ENCODE measurements at regions not wholly inside any gene's neighbourhood (a gene's known extent, or its start where the extent isn't known, plus 50 kb on each side); places are given as distances from the start of the nearest gene placed in this dataset.

DNA sequence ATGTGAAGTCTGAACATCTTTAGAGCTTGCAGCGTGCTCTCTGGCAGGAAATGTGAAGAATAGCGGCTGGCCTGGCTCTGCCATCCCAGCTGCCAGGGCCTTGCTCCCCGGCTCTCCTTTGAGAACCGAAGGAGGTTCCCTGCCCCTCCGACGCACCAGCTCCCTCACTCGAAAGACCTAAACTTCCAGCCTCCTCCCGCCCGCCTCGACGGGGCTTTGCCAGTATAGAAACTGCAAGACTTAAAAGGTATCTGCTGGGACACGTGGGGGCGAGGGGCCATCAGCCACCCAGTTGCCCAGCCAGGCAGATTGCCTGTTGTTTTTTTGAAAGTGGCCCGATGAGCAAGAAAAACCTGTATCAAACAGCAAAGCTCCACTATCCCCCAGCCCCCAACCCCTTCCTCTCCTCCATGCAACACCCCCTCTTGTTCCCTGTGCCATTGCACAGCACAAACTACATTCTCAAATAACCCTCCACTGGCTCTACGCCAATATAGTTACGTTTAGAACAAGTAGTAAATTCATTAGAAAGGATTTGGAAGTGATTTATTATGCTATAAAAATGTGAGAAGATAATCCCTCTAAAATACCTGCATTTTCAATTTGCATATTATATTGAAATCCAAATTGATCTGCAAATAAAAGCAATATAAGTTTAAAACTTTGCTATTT, 331.9 kb downstream of the MED10 start:
- Mint-ChIP-seq H3K27ac (ENCODE audit: unreplicated experiment) (no peak overlapping the region), H3K27me3 (ENCODE audit: low read depth) (peaks cover 4% of the 10 kb centered on the region), H3K4me3 (ENCODE audit: unreplicated experiment) (no peak overlapping the region), H3K9me3 (ENCODE audit: low read depth) (no peaks in the 10 kb centered on the region), H3K36me3 (ENCODE audit: low read depth) (no peaks in the 10 kb centered on the region), H3K4me1 (ENCODE audit: low read depth) (no peaks in the 10 kb centered on the region)
- DNase-seq (ENCODE audit: low spot score), result no peak
- TF ChIP-seq, protein P1, sequence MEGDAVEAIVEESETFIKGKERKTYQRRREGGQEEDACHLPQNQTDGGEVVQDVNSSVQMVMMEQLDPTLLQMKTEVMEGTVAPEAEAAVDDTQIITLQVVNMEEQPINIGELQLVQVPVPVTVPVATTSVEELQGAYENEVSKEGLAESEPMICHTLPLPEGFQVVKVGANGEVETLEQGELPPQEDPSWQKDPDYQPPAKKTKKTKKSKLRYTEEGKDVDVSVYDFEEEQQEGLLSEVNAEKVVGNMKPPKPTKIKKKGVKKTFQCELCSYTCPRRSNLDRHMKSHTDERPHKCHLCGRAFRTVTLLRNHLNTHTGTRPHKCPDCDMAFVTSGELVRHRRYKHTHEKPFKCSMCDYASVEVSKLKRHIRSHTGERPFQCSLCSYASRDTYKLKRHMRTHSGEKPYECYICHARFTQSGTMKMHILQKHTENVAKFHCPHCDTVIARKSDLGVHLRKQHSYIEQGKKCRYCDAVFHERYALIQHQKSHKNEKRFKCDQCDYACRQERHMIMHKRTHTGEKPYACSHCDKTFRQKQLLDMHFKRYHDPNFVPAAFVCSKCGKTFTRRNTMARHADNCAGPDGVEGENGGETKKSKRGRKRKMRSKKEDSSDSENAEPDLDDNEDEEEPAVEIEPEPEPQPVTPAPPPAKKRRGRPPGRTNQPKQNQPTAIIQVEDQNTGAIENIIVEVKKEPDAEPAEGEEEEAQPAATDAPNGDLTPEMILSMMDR (IDR thresholded peaks at IDR 0.05), result no peak

DNA sequence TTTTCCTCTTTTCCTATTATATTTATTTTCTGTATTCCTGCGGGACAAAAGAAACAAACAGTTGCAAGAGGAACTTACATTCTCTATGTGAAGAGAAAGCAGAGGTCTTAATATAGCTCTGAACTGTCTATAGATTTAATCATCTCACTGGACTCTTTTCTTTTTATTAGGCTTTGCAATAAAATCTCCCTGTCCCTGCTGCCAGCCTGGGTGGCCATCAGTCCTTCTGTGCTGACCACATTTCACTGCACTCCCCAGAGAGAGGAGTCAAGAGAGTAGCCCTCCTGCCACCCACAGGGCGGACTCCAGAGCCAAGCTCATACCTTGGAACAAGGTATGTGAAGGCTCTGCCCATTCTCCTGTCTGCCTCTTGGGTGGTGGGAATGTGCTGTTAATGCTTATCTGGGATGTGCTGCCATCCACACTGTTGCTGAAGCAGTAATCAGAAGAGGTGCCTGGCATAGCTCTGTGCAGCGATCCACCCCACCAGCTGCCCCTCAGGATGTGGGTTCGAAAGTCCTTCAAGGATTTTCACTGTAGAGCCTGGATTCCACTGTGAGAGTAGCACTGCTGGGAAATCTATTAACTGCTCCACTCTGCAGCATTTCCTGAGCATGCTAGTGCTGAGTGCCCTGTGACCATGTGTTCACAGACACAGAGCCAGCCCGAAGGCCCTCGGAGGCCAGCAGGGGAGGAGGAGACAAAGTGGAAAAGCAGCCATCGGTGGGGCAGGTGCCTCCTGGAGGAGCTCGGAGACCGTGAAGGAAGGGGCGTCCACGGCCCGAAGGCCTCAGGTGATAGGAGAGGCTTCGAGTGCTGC, 334.6 kb downstream of the MED10 start:
- Mint-ChIP-seq H3K4me1 (ENCODE audit: low read depth) (no peaks in the 10 kb centered on the region), H3K27me3 (ENCODE audit: low read depth) (no peaks in the 10 kb centered on the region), H3K4me3 (ENCODE audit: unreplicated experiment) (no peak overlapping the region), H3K36me3 (ENCODE audit: low read depth) (no peaks in the 10 kb centered on the region), H3K27ac (ENCODE audit: unreplicated experiment) (no peak overlapping the region), H3K9me3 (ENCODE audit: low read depth) (no peaks in the 10 kb centered on the region)
- TF ChIP-seq, protein P1 (IDR thresholded peaks at IDR 0.05), result no peak
- no peak for DNase-seq (ENCODE audit: low spot score)

DNA sequence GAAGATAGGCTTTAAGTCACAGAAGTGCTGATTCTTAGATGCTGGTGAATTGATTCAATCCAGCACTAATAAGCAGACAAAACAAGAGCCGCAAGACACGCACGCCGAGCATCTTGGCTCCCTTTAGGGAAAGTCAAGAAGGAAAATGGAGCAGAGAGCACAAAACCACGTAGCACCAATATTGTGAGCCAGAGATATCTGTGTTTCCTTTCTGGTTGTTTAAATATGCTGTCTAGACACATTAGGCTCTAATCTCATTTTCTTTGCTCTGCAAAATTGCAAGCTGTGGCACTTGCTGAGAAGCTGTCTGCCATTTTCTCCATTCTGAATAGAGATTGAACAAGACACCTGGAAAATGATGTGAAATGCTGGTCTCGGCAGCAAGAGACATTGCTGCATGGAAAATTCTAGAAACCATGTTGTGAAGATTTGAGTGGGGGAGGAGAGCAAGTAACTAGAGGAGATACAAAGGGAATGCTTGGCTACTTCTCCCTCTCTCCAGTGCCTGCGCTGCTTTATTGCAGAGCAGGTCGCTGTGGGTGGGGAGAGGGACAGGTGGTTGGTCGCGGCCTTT, 336.3 kb downstream of the MED10 start:
- Mint-ChIP-seq H3K27ac (ENCODE audit: unreplicated experiment) (no peak overlapping the region), H3K9me3 (ENCODE audit: low read depth) (no peaks in the 10 kb centered on the region), H3K36me3 (ENCODE audit: low read depth) (no peaks in the 10 kb centered on the region), H3K27me3 (ENCODE audit: low read depth) (no peaks in the 10 kb centered on the region), H3K4me3 (ENCODE audit: unreplicated experiment) (no peak overlapping the region), H3K4me1 (ENCODE audit: low read depth) (no peaks in the 10 kb centered on the region)
- TF ChIP-seq, protein P1 (IDR thresholded peaks at IDR 0.05), result no peak
- no peak for DNase-seq (ENCODE audit: low spot score)

- no peaks in the 10 kb centered on the region for H3K9me3 Mint-ChIP-seq (ENCODE audit: low read depth)
- H3K36me3 Mint-ChIP-seq (ENCODE audit: low read depth), result no peaks in the 10 kb centered on the region
- DNase-seq (ENCODE audit: low spot score), result no peak
- H3K27ac Mint-ChIP-seq (ENCODE audit: unreplicated experiment), result no peak overlapping the region
- H3K27me3 Mint-ChIP-seq (ENCODE audit: low read depth), result no peaks in the 10 kb centered on the region
- H3K4me3 Mint-ChIP-seq (ENCODE audit: unreplicated experiment), result no peak overlapping the region
- TF ChIP-seq, protein P1 (IDR thresholded peaks at IDR 0.05), result no peak
- H3K4me1 Mint-ChIP-seq (ENCODE audit: low read depth), result no peaks in the 10 kb centered on the region
Observed at GRCh38 chr5:6039111-6039510, 339.2 kb downstream of the MED10 start.

- H3K27ac Mint-ChIP-seq (ENCODE audit: unreplicated experiment), result no peak overlapping the region
- no peak for DNase-seq (ENCODE audit: low spot score)
- H3K27me3 Mint-ChIP-seq (ENCODE audit: low read depth), result no peaks in the 10 kb centered on the region
- no peak overlapping the region for H3K4me3 Mint-ChIP-seq (ENCODE audit: unreplicated experiment)
- H3K36me3 Mint-ChIP-seq (ENCODE audit: low read depth), result no peaks in the 10 kb centered on the region
- peaks cover 17% of the 10 kb centered on the region for H3K9me3 Mint-ChIP-seq (ENCODE audit: low read depth)
- TF ChIP-seq, protein P1 (IDR thresholded peaks at IDR 0.05), result no peak
- H3K4me1 Mint-ChIP-seq (ENCODE audit: low read depth), result no peaks in the 10 kb centered on the region
Observed at GRCh38 chr5:6036006-6036405, 342.3 kb downstream of the MED10 start.

All from chondrocyte (in vitro differentiated cells).